Spleen (tissue), 7 donors: ENCODE measurements at regions not wholly inside any gene's neighbourhood (a gene's known extent, or its start where the extent isn't known, plus 50 kb on each side); places are given as distances from the start of the nearest gene placed in this dataset.

Experiments
- CTCF ChIP-seq, 11 experiments: fragments of 200-600 bp in 7 of 11; fragments of 450-650 bp in 4 of 11; sonication (generic) in 4 of 11; IDR thresholded peaks in 8 of 11; conservative IDR thresholded peaks in 3 of 11; 1 replicate in 7 of 11; 2 replicates in 4 of 11; pipeline versions ENCODE4 v1.4.0 to v1.8.0; 2016 to 2021; ENCODE audit warnings: antibody characterized with exemption in 11 of 11, inconsistent platforms in 4 of 11, mild to moderate bottlenecking in 1 of 11
- POLR2A ChIP-seq, 3 donors: fragments of 450-650 bp; IDR thresholded peaks; one replicate each; pipeline ENCODE4 v1.5.1; 2017; ENCODE audit warnings: antibody characterized with exemption in 3 of 3, mild to moderate bottlenecking in 1 of 3
- POLR2AphosphoS5 ChIP-seq, 3 donors: sonication (generic); formaldehyde crosslinking; IDR thresholded peaks; one replicate each; pipeline ENCODE4 v1.5.1; 2017; ENCODE audit warnings: antibody characterized with exemption in 3 of 3
- donor health status: DM: no; HTN: no; CAD: no; lungs with moderate emphysema.
- donor health status: DM: no; HTN: no; CAD: no.
- donor health status: DM: no; HTN: no; CAD: no.

- TF ChIP-seq CTCF (IDR thresholded peaks at IDR 0.05 in 8 of 11, conservative IDR thresholded peaks at IDR 0.05 in 3 of 11) (no peak), POLR2A (IDR thresholded peaks at IDR 0.05) (no peak), POLR2AphosphoS5 (IDR thresholded peaks at IDR 0.05) (no peak)
Observed at GRCh38 chr10:10133281-10133680, 884.4 kb upstream of the CELF2 start.
